ENCODE measurements at regions not wholly inside any gene's neighbourhood (a gene's known extent, or its start where the extent isn't known, plus 50 kb on each side); places are given as distances from the start of the nearest gene placed in this dataset.

GRCh38 chr5:67268231-67269021 is 71.8 kb upstream of the CD180 start:
- DNase-seq (ENCODE audit: low read depth): peak; percentile 99

GRCh38 chr5:67267512-67268216 is 71.1 kb upstream of the CD180 start:
- DNase-seq (ENCODE audit: low read depth): peak; percentile 21

- no peak for DNase-seq (ENCODE audit: low read depth)
Observed at GRCh38 chr5:67266654-67267350, 70.2 kb upstream of the CD180 start.

- no peak for DNase-seq (ENCODE audit: low read depth)
Observed at GRCh38 chr5:67265951-67266350, 69.4 kb upstream of the CD180 start.

- DNase-seq (ENCODE audit: low read depth): no peak
Observed at GRCh38 chr5:67263656-67264408, 67.2 kb upstream of the CD180 start.

GRCh38 chr5:67262956-67263355 is 66.4 kb upstream of the CD180 start:
- DNase-seq (ENCODE audit: low read depth): no peak

GRCh38 chr5:67262206-67262605 is 65.6 kb upstream of the CD180 start:
- DNase-seq (ENCODE audit: low read depth): no peak

GRCh38 chr5:67259548-67260215 is 63.1 kb upstream of the CD180 start:
- DNase-seq (ENCODE audit: low read depth): no peak

- no peak for DNase-seq (ENCODE audit: low read depth)
Observed at GRCh38 chr5:67257500-67257899, 60.9 kb upstream of the CD180 start.

GRCh38 chr5:67257077-67257476 is 60.5 kb upstream of the CD180 start:
- DNase-seq (ENCODE audit: low read depth): no peak

GRCh38 chr5:67255881-67256280 is 59.3 kb upstream of the CD180 start:
- DNase-seq (ENCODE audit: low read depth): peak; percentile 9

- DNase-seq (ENCODE audit: low read depth): peak; percentile 57
Observed at GRCh38 chr5:67253911-67254310, 57.3 kb upstream of the CD180 start.

GRCh38 chr5:67249590-67249895 is 52.9 kb upstream of the CD180 start:
- DNase-seq (ENCODE audit: low read depth): no peak

GRCh38 chr5:67248703-67249589 is 52.3 kb upstream of the CD180 start:
- peak; percentile 75 for DNase-seq (ENCODE audit: low read depth)

GRCh38 chr5:67246546-67247268 is 50.1 kb upstream of the CD180 start:
- peak; percentile 12 for DNase-seq (ENCODE audit: low read depth)

Measured in fibroblast of gingiva (primary cell).